ENCODE measurements at regions not wholly inside any gene's neighbourhood (a gene's known extent, or its start where the extent isn't known, plus 50 kb on each side); places are given as distances from the start of the nearest gene placed in this dataset.
"Not testable (repeated sequence)": the region's sequence is repeated elsewhere in the genome, so short reads cannot be mapped to it uniquely, and the experiment has no call there.

GRCh38 chr20:55584964-55585363, 420.4 kb downstream of the CBLN4 start:
- no peak for DNase-seq

GRCh38 chr20:55584307-55584706, 421.0 kb downstream of the CBLN4 start:
- no peak for DNase-seq

- DNase-seq, result no peak
Observed at GRCh38 chr20:55583036-55583435, 422.3 kb downstream of the CBLN4 start.

GRCh38 chr20:55582498-55582897, 422.8 kb downstream of the CBLN4 start:
- DNase-seq, result no peak

GRCh38 chr20:55581519-55581918, 423.8 kb downstream of the CBLN4 start:
- DNase-seq, result no peak

GRCh38 chr20:55580475-55580874, 424.8 kb downstream of the CBLN4 start:
- no peak for DNase-seq

- no peak for DNase-seq
Observed at GRCh38 chr20:55579802-55580201, 425.5 kb downstream of the CBLN4 start.

GRCh38 chr20:55576981-55577380, 428.3 kb downstream of the CBLN4 start:
- DNase-seq, result no peak

- DNase-seq, result no peak
Observed at GRCh38 chr20:55569084-55569483, 436.2 kb downstream of the CBLN4 start.

- DNase-seq, result no peak
Observed at GRCh38 chr20:55567826-55568225, 437.5 kb downstream of the CBLN4 start.

- DNase-seq, result no peak
Observed at GRCh38 chr20:55565096-55565773, 440.1 kb downstream of the CBLN4 start.

GRCh38 chr20:55561259-55561658, 444.1 kb downstream of the CBLN4 start:
- DNase-seq, result no peak

- no peak for DNase-seq
Observed at GRCh38 chr20:55557191-55557590, 448.1 kb downstream of the CBLN4 start.

GRCh38 chr20:55555075-55555650, 450.2 kb downstream of the CBLN4 start:
- no peak for DNase-seq

GRCh38 chr20:55544638-55545037, 460.7 kb downstream of the CBLN4 start:
- DNase-seq, result no peak

- DNase-seq, result no peak
Observed at GRCh38 chr20:55540486-55540885, 464.8 kb downstream of the CBLN4 start.

GRCh38 chr20:55540013-55540412, 465.3 kb downstream of the CBLN4 start:
- DNase-seq, result no peak

- DNase-seq, result no peak
Observed at GRCh38 chr20:55538261-55538908, 466.9 kb downstream of the CBLN4 start.

- no peak for DNase-seq
Observed at GRCh38 chr20:55535366-55535765, 470.0 kb downstream of the CBLN4 start.

GRCh38 chr20:55533632-55534031, 471.7 kb downstream of the CBLN4 start:
- no peak for DNase-seq

GRCh38 chr20:55530763-55531162, 474.6 kb downstream of the CBLN4 start:
- no peak for DNase-seq

GRCh38 chr20:55528482-55528881, 476.8 kb downstream of the CBLN4 start:
- no peak for DNase-seq

GRCh38 chr20:55522296-55522815, 483.0 kb downstream of the CBLN4 start:
- DNase-seq, result no peak

- DNase-seq, result not testable (repeated sequence)
Observed at GRCh38 chr20:55517584-55517983, 487.7 kb downstream of the CBLN4 start.

Data from NCI-H446 treated with DMSO at 0.1 percent for 48 hours (cell line).